Colonic mucosa (tissue), 4 donors: ENCODE measurements at regions not wholly inside any gene's neighbourhood (a gene's known extent, or its start where the extent isn't known, plus 50 kb on each side); places are given as distances from the start of the nearest gene placed in this dataset.

Experiments used
- DNase-seq: peaks from one replicate; pipeline ENCODE4 v3.0.0-alpha.2; 2020
- H3K27ac ChIP-seq: fragments of 200-600 bp; one replicate; pipeline ENCODE4 v1.8.0; 2021
- H3K27me3 ChIP-seq: fragments of 200-600 bp; one replicate; pipeline ENCODE4 v1.8.0; 2021
- H3K36me3 ChIP-seq: fragments of 200-600 bp; one replicate; pipeline ENCODE4 v1.8.0; 2021
- H3K4me1 ChIP-seq: fragments of 200-600 bp; one replicate; pipeline ENCODE4 v1.8.0; 2021; ENCODE audit warnings: mild to moderate bottlenecking
- H3K4me3 ChIP-seq: fragments of 200-600 bp; one replicate; pipeline ENCODE4 v1.8.0; 2021
- H3K9ac ChIP-seq, 2 donors: one replicate each; pipeline ENCODE4 v1.7.0; 2013; ENCODE audit warnings: control low read depth in 2 of 2, low read depth in 2 of 2, low read length in 2 of 2
- H3K9me3 ChIP-seq: fragments of 200-600 bp; one replicate; pipeline ENCODE4 v1.8.0; 2021
- CTCF ChIP-seq: fragments of 200-600 bp; IDR thresholded peaks from one replicate; pipeline ENCODE4 v1.8.0; 2022; ENCODE audit warnings: antibody characterized with exemption, mild to moderate bottlenecking
- intact Hi-C: fragments of 100-400 bp; cut with DNase I; formaldehyde crosslinking; loops from one replicate; pipeline ENCODE4 v1.14.1; 2022
- donor health status: healthy.
- donor health status: DM: no; HTN: no; CAD: no.
- donor health status: DM: no; HTN: no; CAD: no.

DNA sequence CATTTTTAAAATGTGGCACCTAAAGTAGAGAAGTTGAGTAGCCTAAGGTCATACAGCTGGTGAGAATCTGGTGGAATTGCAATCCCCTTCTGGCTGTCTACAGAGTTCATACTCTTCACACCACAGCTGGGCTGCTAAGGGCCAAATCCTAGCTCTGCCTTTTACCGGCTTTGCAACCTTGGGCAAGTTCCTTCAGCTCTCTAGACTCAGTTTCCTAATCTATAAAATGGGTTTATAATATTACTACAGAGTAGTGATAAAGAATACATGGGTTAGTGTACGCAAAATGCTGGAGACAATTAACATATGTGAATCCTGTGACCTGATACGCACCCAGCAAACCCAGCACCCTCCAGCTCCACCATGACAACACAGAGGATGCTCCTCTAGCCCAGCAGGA lies 298.2 kb upstream of the MAF start:
- H3K27ac ChIP-seq, result no peak overlapping the region
- no peaks in the 10 kb centered on the region for H3K9me3 ChIP-seq
- no peaks in the 10 kb centered on the region for H3K27me3 ChIP-seq
- H3K4me1 ChIP-seq, result peaks cover 5% of the 10 kb centered on the region
- DNase-seq, result no peak
- H3K9ac ChIP-seq, result no peak overlapping the region
- H3K4me3 ChIP-seq, result no peak overlapping the region
- intact Hi-C loops, result no loop called here
- H3K36me3 ChIP-seq, result no peaks in the 10 kb centered on the region
- TF ChIP-seq CTCF, result no peak

DNA sequence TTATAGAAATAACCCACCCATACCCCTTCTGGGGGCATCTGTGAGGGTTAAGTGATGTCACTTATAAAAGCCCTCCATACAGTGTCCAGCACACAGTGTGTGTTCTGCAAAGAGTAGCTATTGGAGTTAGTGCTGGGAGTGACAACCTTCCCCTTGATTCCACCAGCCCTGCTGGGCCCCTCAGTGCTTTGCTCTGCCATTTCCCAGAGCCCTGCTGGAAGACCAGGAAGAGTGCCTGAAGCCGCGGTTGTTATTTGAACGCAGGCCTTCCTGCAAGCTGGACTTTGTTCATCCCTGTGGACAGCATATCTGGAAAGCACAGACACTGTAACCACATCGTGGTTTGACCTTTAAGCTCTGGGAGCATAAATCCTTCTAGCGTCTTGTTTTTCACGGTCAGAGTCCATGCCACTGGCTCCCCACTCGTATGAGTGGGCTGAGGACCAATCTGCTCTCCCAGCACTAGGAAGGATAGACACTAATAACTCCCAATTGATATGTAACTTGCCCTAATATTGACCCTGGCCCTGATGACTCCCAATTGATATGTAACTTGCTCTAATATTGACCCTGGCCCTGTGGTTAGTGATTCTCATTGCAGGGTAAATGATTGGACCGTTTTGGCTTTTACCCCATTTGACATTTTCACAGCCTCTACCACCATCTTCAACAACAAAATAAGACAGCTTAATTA lies 297.1 kb upstream of the MAF start:
- TF ChIP-seq CTCF, result no peak
- no peak overlapping the region for H3K4me3 ChIP-seq
- intact Hi-C loops, result no loop called here
- H3K27ac ChIP-seq, result no peak overlapping the region
- H3K4me1 ChIP-seq, result peaks cover 5% of the 10 kb centered on the region
- no peak overlapping the region for H3K9ac ChIP-seq
- peak; percentile 58 for DNase-seq
- H3K27me3 ChIP-seq, result no peaks in the 10 kb centered on the region
- no peaks in the 10 kb centered on the region for H3K36me3 ChIP-seq
- H3K9me3 ChIP-seq, result no peaks in the 10 kb centered on the region

DNA sequence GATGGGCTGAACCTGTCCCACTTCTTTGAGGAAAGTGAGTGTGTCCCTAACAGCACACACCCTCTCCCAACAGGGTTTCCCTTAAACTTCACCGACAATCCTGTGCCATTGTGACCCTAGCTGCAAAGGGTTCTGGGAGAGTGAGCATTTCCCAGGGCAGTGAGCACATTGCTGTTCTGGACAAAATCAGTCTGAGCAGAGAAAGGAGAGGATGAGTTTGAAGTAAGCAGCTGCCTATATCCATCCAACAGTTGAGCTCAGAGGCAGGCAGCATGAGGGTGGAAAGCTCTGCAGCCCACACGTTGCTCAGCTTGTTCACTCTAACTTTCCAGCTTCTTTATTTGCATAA lies 296.5 kb upstream of the MAF start:
- intact Hi-C loops, result no loop called here
- no peak overlapping the region for H3K9ac ChIP-seq
- H3K4me1 ChIP-seq, result peaks cover 5% of the 10 kb centered on the region

GRCh38 chr16:79895917-79896203 lies 295.3 kb upstream of the MAF start:
- Histone ChIP-seq H3K36me3 (no peaks in the 10 kb centered on the region), H3K4me1 (peaks cover 5% of the 10 kb centered on the region), H3K4me3 (no peak overlapping the region), H3K27me3 (no peaks in the 10 kb centered on the region), H3K9ac (no peak overlapping the region), H3K9me3 (no peaks in the 10 kb centered on the region), H3K27ac (no peak overlapping the region)
- no peak for TF ChIP-seq CTCF
- no peak for DNase-seq
- intact Hi-C loops, result no loop called here

More for the DNA sequence above, 296.5 kb upstream of the MAF start:
- TF ChIP-seq CTCF, result no peak
- Histone ChIP-seq H3K4me3 (no peak overlapping the region), H3K27me3 (no peaks in the 10 kb centered on the region), H3K36me3 (no peaks in the 10 kb centered on the region), H3K27ac (no peak overlapping the region), H3K9me3 (no peaks in the 10 kb centered on the region)
- DNase-seq, result no peak

- Histone ChIP-seq H3K27me3 (no peaks in the 10 kb centered on the region), H3K36me3 (no peaks in the 10 kb centered on the region), H3K27ac (no peak overlapping the region), H3K4me1 (peaks cover 5% of the 10 kb centered on the region), H3K4me3 (no peak overlapping the region), H3K9me3 (no peaks in the 10 kb centered on the region), H3K9ac (no peak overlapping the region)
- intact Hi-C loops, result no loop called here
- no peak for DNase-seq
- no peak for TF ChIP-seq CTCF
These were observed 294.7 kb upstream of the MAF start for GRCh38 chr16:79895053-79895916.
